ENCODE measurements at regions not wholly inside any gene's neighbourhood (a gene's known extent, or its start where the extent isn't known, plus 50 kb on each side); places are given as distances from the start of the nearest gene placed in this dataset.

- TF ChIP-seq GABPA (IDR thresholded peaks at IDR 0.05 in 1 of 2, conservative IDR thresholded peaks at IDR 0.05 in 1 of 2): no peak
- TF ChIP-seq MAX (IDR thresholded peaks at IDR 0.05): no peak
- no peak for TF ChIP-seq ATF3 (IDR thresholded peaks at IDR 0.05)
- TF ChIP-seq HNF4A (conservative IDR thresholded peaks at IDR 0.05): no peak
Measured at GRCh38 chr22:22182990-22183264, 61.7 kb upstream of the VPREB1 start (continued).

GRCh38 chr22:22182218-22182989 is 62.2 kb upstream of the VPREB1 start:
- Histone ChIP-seq H3K9me3 (ENCODE audit: control insufficient read depth in 4 of 4, low read length in 3 of 4) (no peaks in the 10 kb centered on the region), H3K4me3 (ENCODE audit: low read depth in 1 of 3, low read length in 3 of 3) (no peak overlapping the region), H3K4me1 (ENCODE audit: control insufficient read depth in 4 of 4, insufficient read depth in 4 of 4, low read length in 3 of 4) (no peaks in the 10 kb centered on the region), H3K27me3 (ENCODE audit: control insufficient read depth in 4 of 4, insufficient read depth in 4 of 4, low read length in 3 of 4) (peaks cover 0 to 22% (median 0%) of the 10 kb centered on the region in 4 donors), H3K9ac (ENCODE audit: low read depth in 1 of 2, low read length in 2 of 2) (no peak overlapping the region), H3K36me3 (ENCODE audit: control insufficient read depth in 4 of 4, insufficient read depth in 3 of 4, low read depth in 1 of 4, low read length in 3 of 4) (no peaks in the 10 kb centered on the region), H3K27ac (ENCODE audit: low read depth in 1 of 2, low read length in 2 of 2) (no peak overlapping the region)
- DNase-seq (ENCODE audit: low spot score): no peak
- TF ChIP-seq TAF1 (conservative IDR thresholded peaks at IDR 0.05) (no peak), SP1 (IDR thresholded peaks at IDR 0.05) (no peak), FOXA2 (IDR thresholded peaks at IDR 0.05) (no peak), ZBTB33 (IDR thresholded peaks at IDR 0.05) (no peak), ATF3 (IDR thresholded peaks at IDR 0.05) (no peak), MAX (IDR thresholded peaks at IDR 0.05) (no peak), EGR1 (IDR thresholded peaks at IDR 0.05; ENCODE audit: low read depth in 2 of 2) (no peak), HNF4G (IDR thresholded peaks at IDR 0.05) (no peak), NR2F2 (IDR thresholded peaks at IDR 0.05) (no peak)
- 81% methylated on average over 7 of the region's 7 CpGs for WGBS

GRCh38 chr22:22181341-22181850 is 63.2 kb upstream of the VPREB1 start:
- Histone ChIP-seq H3K9me3 (ENCODE audit: control insufficient read depth in 4 of 4, low read length in 3 of 4) (no peaks in the 10 kb centered on the region), H3K36me3 (ENCODE audit: control insufficient read depth in 4 of 4, insufficient read depth in 3 of 4, low read depth in 1 of 4, low read length in 3 of 4) (no peaks in the 10 kb centered on the region), H3K9ac (ENCODE audit: low read depth in 1 of 2, low read length in 2 of 2) (no peak overlapping the region), H3K4me3 (ENCODE audit: low read depth in 1 of 3, low read length in 3 of 3) (no peak overlapping the region), H3K27ac (ENCODE audit: low read depth in 1 of 2, low read length in 2 of 2) (no peak overlapping the region), H3K4me1 (ENCODE audit: control insufficient read depth in 4 of 4, insufficient read depth in 4 of 4, low read length in 3 of 4) (no peaks in the 10 kb centered on the region), H3K27me3 (ENCODE audit: control insufficient read depth in 4 of 4, insufficient read depth in 4 of 4, low read length in 3 of 4) (peaks cover 0 to 22% (median 0%) of the 10 kb centered on the region in 4 donors)
- 49% methylated on average over 3 of the region's 3 CpGs for WGBS
- TF ChIP-seq JUND (IDR thresholded peaks at IDR 0.05) (no peak), RXRA (IDR thresholded peaks at IDR 0.05) (no peak), NR2F2 (IDR thresholded peaks at IDR 0.05) (no peak)
- no peak for DNase-seq (ENCODE audit: low spot score)
